HG03521 (cell line): ENCODE measurements at regions not wholly inside any gene's neighbourhood (a gene's known extent, or its start where the extent isn't known, plus 50 kb on each side); places are given as distances from the start of the nearest gene placed in this dataset.

Source experiments
- ATAC-seq: cut with Tn5 transposase; IDR thresholded peaks from one replicate; pipeline ENCODE4 v1.9.1; 2021; ENCODE audit warnings: mild to moderate bottlenecking, moderate library complexity; ENCODE audit not compliant: unreplicated experiment

- ATAC-seq, result no peak
Observed at GRCh38 chr9:515665-516064, 301.0 kb downstream of the DOCK8 start.

GRCh38 chr9:517993-518392 is 303.3 kb downstream of the DOCK8 start:
- no peak for ATAC-seq

- no peak for ATAC-seq
Observed at GRCh38 chr9:518540-518939, 303.9 kb downstream of the DOCK8 start.

GRCh38 chr9:519579-519978 is 304.9 kb downstream of the DOCK8 start:
- no peak for ATAC-seq

- no peak for ATAC-seq
Observed at GRCh38 chr9:520302-520701, 305.6 kb downstream of the DOCK8 start.

GRCh38 chr9:522190-522589 is 307.5 kb downstream of the DOCK8 start:
- no peak for ATAC-seq

- ATAC-seq, result no peak
Observed at GRCh38 chr9:522658-523057, 308.0 kb downstream of the DOCK8 start.

- ATAC-seq, result no peak
Observed at GRCh38 chr9:523444-523843, 308.8 kb downstream of the DOCK8 start.

- ATAC-seq, result no peak
Observed at GRCh38 chr9:524008-524407, 309.3 kb downstream of the DOCK8 start.

GRCh38 chr9:526904-527591 is 312.4 kb downstream of the DOCK8 start:
- ATAC-seq, result no peak

GRCh38 chr9:529731-530130 is 311.8 kb upstream of the DMRT1 start:
- ATAC-seq, result no peak

- ATAC-seq, result no peak
Observed at GRCh38 chr9:530681-531080, 310.8 kb upstream of the DMRT1 start.

GRCh38 chr9:532707-533106 is 308.8 kb upstream of the DMRT1 start:
- ATAC-seq, result no peak

GRCh38 chr9:534886-535285 is 306.6 kb upstream of the DMRT1 start:
- no peak for ATAC-seq

GRCh38 chr9:535356-535755 is 306.1 kb upstream of the DMRT1 start:
- ATAC-seq, result no peak

- no peak for ATAC-seq
Observed at GRCh38 chr9:536597-537511, 304.6 kb upstream of the DMRT1 start.

GRCh38 chr9:543478-543877 is 298.0 kb upstream of the DMRT1 start:
- no peak for ATAC-seq

- no peak for ATAC-seq
Observed at GRCh38 chr9:545480-545879, 296.0 kb upstream of the DMRT1 start.

GRCh38 chr9:546235-546634 is 295.3 kb upstream of the DMRT1 start:
- no peak for ATAC-seq

GRCh38 chr9:546797-547223 is 294.7 kb upstream of the DMRT1 start:
- no peak for ATAC-seq

- no peak for ATAC-seq
Observed at GRCh38 chr9:547314-547713, 294.2 kb upstream of the DMRT1 start.

- ATAC-seq, result no peak
Observed at GRCh38 chr9:549455-549997, 292.0 kb upstream of the DMRT1 start.
